ENCODE measurements at regions not wholly inside any gene's neighbourhood (a gene's known extent, or its start where the extent isn't known, plus 50 kb on each side); places are given as distances from the start of the nearest gene placed in this dataset.
A peak's percentile ranks its signal among the peaks of the same experiment; 100 is the strongest.

GRCh38 chrX:96447161-96447560 lies 237.5 kb upstream of the DIAPH2 start:
- intact Hi-C loops (cut with DNase I), result no loop called here
- no peak for DNase-seq
- peak in 1 of 4 donors; percentile 42 for ATAC-seq
- Histone ChIP-seq H3K4me3 (no peak overlapping the region), H3K27me3 (no peaks in the 10 kb centered on the region), H3K27ac (no peak overlapping the region), H3K9me3 (no peaks in the 10 kb centered on the region), H3K36me3 (no peaks in the 10 kb centered on the region), H3K4me1 (no peaks in the 10 kb centered on the region)
- TF ChIP-seq, protein P1, sequence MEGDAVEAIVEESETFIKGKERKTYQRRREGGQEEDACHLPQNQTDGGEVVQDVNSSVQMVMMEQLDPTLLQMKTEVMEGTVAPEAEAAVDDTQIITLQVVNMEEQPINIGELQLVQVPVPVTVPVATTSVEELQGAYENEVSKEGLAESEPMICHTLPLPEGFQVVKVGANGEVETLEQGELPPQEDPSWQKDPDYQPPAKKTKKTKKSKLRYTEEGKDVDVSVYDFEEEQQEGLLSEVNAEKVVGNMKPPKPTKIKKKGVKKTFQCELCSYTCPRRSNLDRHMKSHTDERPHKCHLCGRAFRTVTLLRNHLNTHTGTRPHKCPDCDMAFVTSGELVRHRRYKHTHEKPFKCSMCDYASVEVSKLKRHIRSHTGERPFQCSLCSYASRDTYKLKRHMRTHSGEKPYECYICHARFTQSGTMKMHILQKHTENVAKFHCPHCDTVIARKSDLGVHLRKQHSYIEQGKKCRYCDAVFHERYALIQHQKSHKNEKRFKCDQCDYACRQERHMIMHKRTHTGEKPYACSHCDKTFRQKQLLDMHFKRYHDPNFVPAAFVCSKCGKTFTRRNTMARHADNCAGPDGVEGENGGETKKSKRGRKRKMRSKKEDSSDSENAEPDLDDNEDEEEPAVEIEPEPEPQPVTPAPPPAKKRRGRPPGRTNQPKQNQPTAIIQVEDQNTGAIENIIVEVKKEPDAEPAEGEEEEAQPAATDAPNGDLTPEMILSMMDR (IDR thresholded peaks at IDR 0.05), result no peak
- TF ChIP-seq POLR2A (IDR thresholded peaks at IDR 0.05), result no peak
- 18% methylated on average over 1 of the region's 1 CpG for WGBS (ENCODE audit: insufficient coverage, low coverage, low lambda C conversion rate, missing lambda C conversion rate)

- 83% methylated on average over 6 of the region's 6 CpGs for WGBS (ENCODE audit: insufficient coverage, low coverage, low lambda C conversion rate, missing lambda C conversion rate)
- TF ChIP-seq POLR2A (IDR thresholded peaks at IDR 0.05), result no peak
- TF ChIP-seq, protein P1 (IDR thresholded peaks at IDR 0.05), result no peak
- intact Hi-C loops (cut with DNase I), result no loop called here
Measured at GRCh38 chrX:96449191-96449590, 235.5 kb upstream of the DIAPH2 start.

GRCh38 chrX:96449896-96450295 lies 234.7 kb upstream of the DIAPH2 start:
- Histone ChIP-seq H3K27ac (no peak overlapping the region), H3K9me3 (no peaks in the 10 kb centered on the region), H3K36me3 (no peaks in the 10 kb centered on the region), H3K4me3 (no peak overlapping the region), H3K27me3 (no peaks in the 10 kb centered on the region), H3K4me1 (no peaks in the 10 kb centered on the region)
- intact Hi-C loops (cut with DNase I), result no loop called here
- ATAC-seq (no peak), DNase-seq (no peak)
- no peak for TF ChIP-seq POLR2A (IDR thresholded peaks at IDR 0.05)
- TF ChIP-seq, protein P1 (IDR thresholded peaks at IDR 0.05), result no peak

More at GRCh38 chrX:96449191-96449590, 235.5 kb upstream of the DIAPH2 start:
- H3K9me3 ChIP-seq, result no peaks in the 10 kb centered on the region
- no peak for ATAC-seq
- H3K4me1 ChIP-seq, result no peaks in the 10 kb centered on the region
- H3K27me3 ChIP-seq, result no peaks in the 10 kb centered on the region
- H3K4me3 ChIP-seq, result no peak overlapping the region
- no peak for DNase-seq
- no peaks in the 10 kb centered on the region for H3K36me3 ChIP-seq
- no peak overlapping the region for H3K27ac ChIP-seq

DNA sequence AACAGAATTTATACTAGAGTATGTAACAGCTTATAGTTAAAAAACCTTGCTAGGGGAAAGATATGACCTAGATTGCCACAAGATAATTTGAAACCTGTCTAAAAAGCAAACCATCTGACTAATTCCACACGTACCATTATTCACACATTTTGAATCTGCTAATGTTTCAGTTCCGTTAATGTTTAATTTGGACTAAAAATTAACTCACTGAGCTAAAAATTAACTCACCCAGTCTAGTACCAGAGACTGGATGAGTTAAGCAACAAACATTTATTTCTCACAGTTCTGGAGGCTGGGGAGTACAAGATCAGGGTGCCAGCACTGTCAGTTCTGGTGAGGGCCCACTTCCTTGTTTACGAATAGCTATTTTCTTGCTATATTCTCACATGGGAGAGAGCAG lies 231.5 kb upstream of the DIAPH2 start:
- Histone ChIP-seq H3K27ac (peak overlapping the region in 1 of 3 donors; percentile 2), H3K4me3 (no peak overlapping the region), H3K4me1 (no peaks in the 10 kb centered on the region), H3K27me3 (peaks cover 0 to 3% of the 10 kb centered on the region in 2 donors), H3K9me3 (no peaks in the 10 kb centered on the region), H3K36me3 (no peaks in the 10 kb centered on the region)
- ATAC-seq (peak; percentile 78 to 97 (median 89)), DNase-seq (no peak)
- 41% methylated on average over 3 of the region's 3 CpGs for WGBS (ENCODE audit: insufficient coverage, low coverage, low lambda C conversion rate, missing lambda C conversion rate)
- intact Hi-C loops (cut with DNase I), result no loop called here
- TF ChIP-seq, protein P1 (IDR thresholded peaks at IDR 0.05), result no peak
- no peak for TF ChIP-seq POLR2A (IDR thresholded peaks at IDR 0.05)

GRCh38 chrX:96455078-96455477 lies 229.6 kb upstream of the DIAPH2 start:
- Histone ChIP-seq H3K4me3 (no peak overlapping the region), H3K9me3 (no peaks in the 10 kb centered on the region), H3K36me3 (no peaks in the 10 kb centered on the region), H3K27ac (no peak overlapping the region), H3K27me3 (peaks cover 0 to 3% of the 10 kb centered on the region in 2 donors), H3K4me1 (no peaks in the 10 kb centered on the region)
- no peak for DNase-seq
- WGBS (ENCODE audit: insufficient coverage, low coverage, low lambda C conversion rate, missing lambda C conversion rate), result 42% methylated on average over 3 of the region's 3 CpGs
- no peak for TF ChIP-seq POLR2A (IDR thresholded peaks at IDR 0.05)
- TF ChIP-seq, protein P1 (IDR thresholded peaks at IDR 0.05), result no peak
- intact Hi-C loops (cut with DNase I), result no loop called here
- ATAC-seq, result no peak

Measured in right lobe of liver (tissue), 6 donors.